ENCODE measurements at regions not wholly inside any gene's neighbourhood (a gene's known extent, or its start where the extent isn't known, plus 50 kb on each side); places are given as distances from the start of the nearest gene placed in this dataset.

GRCh38 chr9:109916316-109916715 lies 136.3 kb downstream of the PALM2AKAP2 start:
- no peaks in the 10 kb centered on the region for H3K9me3 ChIP-seq (ENCODE audit: low read length)
- H3K27me3 ChIP-seq (ENCODE audit: control insufficient read depth in 1 of 2, insufficient read depth in 2 of 2, low read length in 2 of 2): no peaks in the 10 kb centered on the region
- no peak overlapping the region for H3K4me3 ChIP-seq (ENCODE audit: low read depth in 1 of 2, low read length in 2 of 2)
- no peak overlapping the region for H3K27ac ChIP-seq (ENCODE audit: low read depth, low read length)
- H3K9ac ChIP-seq (ENCODE audit: low read length): no peak overlapping the region
- no peaks in the 10 kb centered on the region for H3K36me3 ChIP-seq (ENCODE audit: insufficient read depth, low read length)
- H3K4me1 ChIP-seq (ENCODE audit: insufficient read depth, low read length): peaks cover 25% of the 10 kb centered on the region

- no peak overlapping the region for H3K27ac ChIP-seq (ENCODE audit: low read depth, low read length)
- peaks cover 14% of the 10 kb centered on the region for H3K4me1 ChIP-seq (ENCODE audit: insufficient read depth, low read length)
- no peaks in the 10 kb centered on the region for H3K9me3 ChIP-seq (ENCODE audit: low read length)
- no peak overlapping the region for H3K9ac ChIP-seq (ENCODE audit: low read length)
- no peak overlapping the region for H3K4me3 ChIP-seq (ENCODE audit: low read depth in 1 of 2, low read length in 2 of 2)
- H3K27me3 ChIP-seq (ENCODE audit: control insufficient read depth in 1 of 2, insufficient read depth in 2 of 2, low read length in 2 of 2): no peaks in the 10 kb centered on the region
- H3K36me3 ChIP-seq (ENCODE audit: insufficient read depth, low read length): no peaks in the 10 kb centered on the region
Measured at GRCh38 chr9:109918339-109919163, 138.6 kb downstream of the PALM2AKAP2 start.

- Histone ChIP-seq H3K9ac (ENCODE audit: low read length) (no peak overlapping the region), H3K27me3 (ENCODE audit: control insufficient read depth in 1 of 2, insufficient read depth in 2 of 2, low read length in 2 of 2) (no peaks in the 10 kb centered on the region), H3K27ac (ENCODE audit: low read depth, low read length) (no peak overlapping the region), H3K4me1 (ENCODE audit: insufficient read depth, low read length) (peaks cover 14% of the 10 kb centered on the region), H3K4me3 (ENCODE audit: low read depth in 1 of 2, low read length in 2 of 2) (no peak overlapping the region), H3K9me3 (ENCODE audit: low read length) (no peaks in the 10 kb centered on the region), H3K36me3 (ENCODE audit: insufficient read depth, low read length) (no peaks in the 10 kb centered on the region)
Measured at GRCh38 chr9:109919736-109920408, 139.9 kb downstream of the PALM2AKAP2 start.

GRCh38 chr9:109922617-109923470 lies 142.8 kb downstream of the PALM2AKAP2 start:
- H3K27ac ChIP-seq (ENCODE audit: low read depth, low read length): no peak overlapping the region
- H3K4me1 ChIP-seq (ENCODE audit: insufficient read depth, low read length): peaks cover 9% of the 10 kb centered on the region
- no peaks in the 10 kb centered on the region for H3K27me3 ChIP-seq (ENCODE audit: control insufficient read depth in 1 of 2, insufficient read depth in 2 of 2, low read length in 2 of 2)
- H3K9ac ChIP-seq (ENCODE audit: low read length): no peak overlapping the region
- H3K9me3 ChIP-seq (ENCODE audit: low read length): no peaks in the 10 kb centered on the region
- H3K36me3 ChIP-seq (ENCODE audit: insufficient read depth, low read length): no peaks in the 10 kb centered on the region
- H3K4me3 ChIP-seq (ENCODE audit: low read depth in 1 of 2, low read length in 2 of 2): no peak overlapping the region

GRCh38 chr9:109923471-109923760 lies 143.4 kb downstream of the PALM2AKAP2 start:
- H3K4me1 ChIP-seq (ENCODE audit: insufficient read depth, low read length): peaks cover 3% of the 10 kb centered on the region
- no peaks in the 10 kb centered on the region for H3K27me3 ChIP-seq (ENCODE audit: control insufficient read depth in 1 of 2, insufficient read depth in 2 of 2, low read length in 2 of 2)
- H3K9ac ChIP-seq (ENCODE audit: low read length): no peak overlapping the region
- H3K36me3 ChIP-seq (ENCODE audit: insufficient read depth, low read length): no peaks in the 10 kb centered on the region
- H3K9me3 ChIP-seq (ENCODE audit: low read length): no peaks in the 10 kb centered on the region
- H3K4me3 ChIP-seq (ENCODE audit: low read depth in 1 of 2, low read length in 2 of 2): no peak overlapping the region
- H3K27ac ChIP-seq (ENCODE audit: low read depth, low read length): no peak overlapping the region

GRCh38 chr9:109923806-109924205 lies 143.8 kb downstream of the PALM2AKAP2 start:
- H3K4me3 ChIP-seq (ENCODE audit: low read depth in 1 of 2, low read length in 2 of 2): no peak overlapping the region
- no peaks in the 10 kb centered on the region for H3K9me3 ChIP-seq (ENCODE audit: low read length)
- no peaks in the 10 kb centered on the region for H3K27me3 ChIP-seq (ENCODE audit: control insufficient read depth in 1 of 2, insufficient read depth in 2 of 2, low read length in 2 of 2)
- no peaks in the 10 kb centered on the region for H3K36me3 ChIP-seq (ENCODE audit: insufficient read depth, low read length)
- H3K9ac ChIP-seq (ENCODE audit: low read length): no peak overlapping the region
- H3K4me1 ChIP-seq (ENCODE audit: insufficient read depth, low read length): no peaks in the 10 kb centered on the region
- H3K27ac ChIP-seq (ENCODE audit: low read depth, low read length): no peak overlapping the region

- Histone ChIP-seq H3K4me1 (ENCODE audit: insufficient read depth, low read length) (no peaks in the 10 kb centered on the region), H3K9me3 (ENCODE audit: low read length) (no peaks in the 10 kb centered on the region), H3K27me3 (ENCODE audit: control insufficient read depth in 1 of 2, insufficient read depth in 2 of 2, low read length in 2 of 2) (no peaks in the 10 kb centered on the region), H3K36me3 (ENCODE audit: insufficient read depth, low read length) (no peaks in the 10 kb centered on the region), H3K27ac (ENCODE audit: low read depth, low read length) (no peak overlapping the region), H3K9ac (ENCODE audit: low read length) (no peak overlapping the region), H3K4me3 (ENCODE audit: low read depth in 1 of 2, low read length in 2 of 2) (no peak overlapping the region)
Measured at GRCh38 chr9:109925799-109926198, 145.8 kb downstream of the PALM2AKAP2 start.

- Histone ChIP-seq H3K9me3 (ENCODE audit: low read length) (no peaks in the 10 kb centered on the region), H3K27ac (ENCODE audit: low read depth, low read length) (no peak overlapping the region), H3K4me1 (ENCODE audit: insufficient read depth, low read length) (no peaks in the 10 kb centered on the region), H3K27me3 (ENCODE audit: control insufficient read depth in 1 of 2, insufficient read depth in 2 of 2, low read length in 2 of 2) (no peaks in the 10 kb centered on the region), H3K4me3 (ENCODE audit: low read depth in 1 of 2, low read length in 2 of 2) (no peak overlapping the region), H3K36me3 (ENCODE audit: insufficient read depth, low read length) (no peaks in the 10 kb centered on the region), H3K9ac (ENCODE audit: low read length) (no peak overlapping the region)
Measured at GRCh38 chr9:109926421-109926869, 146.4 kb downstream of the PALM2AKAP2 start.

GRCh38 chr9:109931623-109932022 lies 151.6 kb downstream of the PALM2AKAP2 start:
- no peak overlapping the region for H3K4me3 ChIP-seq (ENCODE audit: low read depth in 1 of 2, low read length in 2 of 2)
- no peak overlapping the region for H3K27ac ChIP-seq (ENCODE audit: low read depth, low read length)
- H3K9ac ChIP-seq (ENCODE audit: low read length): no peak overlapping the region
- no peaks in the 10 kb centered on the region for H3K4me1 ChIP-seq (ENCODE audit: insufficient read depth, low read length)
- no peaks in the 10 kb centered on the region for H3K9me3 ChIP-seq (ENCODE audit: low read length)
- H3K36me3 ChIP-seq (ENCODE audit: insufficient read depth, low read length): no peaks in the 10 kb centered on the region
- no peaks in the 10 kb centered on the region for H3K27me3 ChIP-seq (ENCODE audit: control insufficient read depth in 1 of 2, insufficient read depth in 2 of 2, low read length in 2 of 2)

GRCh38 chr9:109934136-109934856 lies 154.3 kb downstream of the PALM2AKAP2 start:
- no peaks in the 10 kb centered on the region for H3K9me3 ChIP-seq (ENCODE audit: low read length)
- no peaks in the 10 kb centered on the region for H3K4me1 ChIP-seq (ENCODE audit: insufficient read depth, low read length)
- H3K27me3 ChIP-seq (ENCODE audit: control insufficient read depth in 1 of 2, insufficient read depth in 2 of 2, low read length in 2 of 2): no peaks in the 10 kb centered on the region
- H3K9ac ChIP-seq (ENCODE audit: low read length): no peak overlapping the region
- H3K4me3 ChIP-seq (ENCODE audit: low read depth in 1 of 2, low read length in 2 of 2): no peak overlapping the region
- no peaks in the 10 kb centered on the region for H3K36me3 ChIP-seq (ENCODE audit: insufficient read depth, low read length)
- H3K27ac ChIP-seq (ENCODE audit: low read depth, low read length): no peak overlapping the region

- H3K4me3 ChIP-seq (ENCODE audit: low read depth in 1 of 2, low read length in 2 of 2): no peak overlapping the region
- H3K9ac ChIP-seq (ENCODE audit: low read length): no peak overlapping the region
- no peaks in the 10 kb centered on the region for H3K4me1 ChIP-seq (ENCODE audit: insufficient read depth, low read length)
- no peak overlapping the region for H3K27ac ChIP-seq (ENCODE audit: low read depth, low read length)
- H3K36me3 ChIP-seq (ENCODE audit: insufficient read depth, low read length): no peaks in the 10 kb centered on the region
- H3K9me3 ChIP-seq (ENCODE audit: low read length): no peaks in the 10 kb centered on the region
- no peaks in the 10 kb centered on the region for H3K27me3 ChIP-seq (ENCODE audit: control insufficient read depth in 1 of 2, insufficient read depth in 2 of 2, low read length in 2 of 2)
Measured at GRCh38 chr9:109934857-109935215, 154.8 kb downstream of the PALM2AKAP2 start.
